IMR-90 (cell line): ENCODE measurements at regions not wholly inside any gene's neighbourhood (a gene's known extent, or its start where the extent isn't known, plus 50 kb on each side); places are given as distances from the start of the nearest gene placed in this dataset.

Experiments
- ATAC-seq: fragments of 200-7000 bp; cut with Tn5 transposase; 2 replicates; pipeline ENCODE4 v1.9.1; 2020; ENCODE audit warnings: low read depth, mild to moderate bottlenecking, moderate library complexity
- BruUV-seq: library from RNA; stranded (reverse); fragments of 400-500 nt; replicated peaks from 2 replicates; lab custom pipeline; 2021; lab: Mats Ljungman, UMichigan
- CTCF ChIA-PET: fragments of 300-600 bp; formaldehyde crosslinking; extraction: SDS; loops from one replicate; lab custom pipeline; 2021; ENCODE audit warnings: antibody characterized with exemption; lab: Yijun Ruan, JAX
- POLR2A ChIA-PET: fragments of 300-600 bp; sonication (Branson Sonifier 250); formaldehyde crosslinking; loops from one replicate; lab custom pipeline; 2022; ENCODE audit warnings: antibody characterized with exemption; ENCODE audit not compliant: unreplicated experiment; lab: Charles Lee
- DNase-seq: peaks from one replicate; pipeline ENCODE4 v3.0.0; 2013
- H2AFZ ChIP-seq: replicated peaks from 2 replicates; pipeline ENCODE3; 2013; ENCODE audit warnings: low read length, mild to moderate bottlenecking; ENCODE audit not compliant: poor library complexity
- H2AK5ac ChIP-seq: 2 replicates; pipeline ENCODE4 v1.6.1; 2013; ENCODE audit warnings: low read depth, low read length, inconsistent platforms
- H2AK9ac ChIP-seq: replicated peaks from 2 replicates; pipeline ENCODE3; 2013; ENCODE audit warnings: mild to moderate bottlenecking, low read depth, low read length, moderate library complexity; ENCODE audit not compliant: poor library complexity
- H2BK120ac ChIP-seq: 2 replicates; pipeline ENCODE4 v1.6.1; 2013; ENCODE audit warnings: low read depth, low read length, inconsistent platforms
- H2BK15ac ChIP-seq: 3 replicates; pipeline ENCODE4 v1.6.1; 2013; ENCODE audit warnings: low read depth, low read length, inconsistent platforms
- H2BK20ac ChIP-seq: 2 replicates; pipeline ENCODE4 v1.6.1; 2013; ENCODE audit warnings: low read depth, mild to moderate bottlenecking, inconsistent platforms, low read length, moderate library complexity
- H2BK5ac ChIP-seq: 2 replicates; pipeline ENCODE4 v1.6.1; 2013; ENCODE audit warnings: mild to moderate bottlenecking, low read depth, low read length, inconsistent platforms; ENCODE audit not compliant: poor library complexity, severe bottlenecking
- H3K14ac ChIP-seq: replicated peaks from 2 replicates; pipeline ENCODE4 v1.6.1; 2013; ENCODE audit warnings: low read depth, low read length, inconsistent platforms
- H3K18ac ChIP-seq: 2 replicates; pipeline ENCODE4 v1.6.1; 2013; ENCODE audit warnings: low read depth, low read length, control low read depth
- H3K23ac ChIP-seq: 2 replicates; pipeline ENCODE4 v1.6.1; 2013; ENCODE audit warnings: low read depth, low read length, inconsistent platforms
- H3K27ac ChIP-seq: 2 replicates; pipeline ENCODE4 v1.5.1; 2013; ENCODE audit warnings: mild to moderate bottlenecking, control low read depth, low read length; ENCODE audit not compliant: insufficient read depth
- H3K27me3 ChIP-seq: 2 replicates; pipeline ENCODE4 v1.6.1; 2013; ENCODE audit warnings: low read length; ENCODE audit not compliant: control insufficient read depth, insufficient read depth
- H3K36me3 ChIP-seq: 2 replicates; pipeline ENCODE4 v1.6.1; 2013; ENCODE audit warnings: low read length, mixed read lengths; ENCODE audit not compliant: control insufficient read depth, insufficient read depth
- H3K4ac ChIP-seq: 2 replicates; pipeline ENCODE4 v1.6.1; 2013; ENCODE audit warnings: low read depth, low read length, inconsistent platforms
- H3K4me1 ChIP-seq: 2 replicates; pipeline ENCODE4 v1.6.1; 2013; ENCODE audit warnings: low read length, mixed read lengths; ENCODE audit not compliant: control insufficient read depth, insufficient read depth
- H3K4me2 ChIP-seq: 2 replicates; pipeline ENCODE4 v1.6.1; 2013; ENCODE audit warnings: low read depth, mild to moderate bottlenecking, control low read depth, low read length, moderate library complexity
- H3K4me3 ChIP-seq: 2 replicates; pipeline ENCODE4 v1.5.1; 2013; ENCODE audit warnings: low read depth, mild to moderate bottlenecking, control low read depth, low read length, moderate library complexity; ENCODE audit not compliant: insufficient read depth
- H3K56ac ChIP-seq: 2 replicates; pipeline ENCODE4 v1.6.1; 2013; ENCODE audit warnings: low read length, inconsistent platforms; ENCODE audit not compliant: insufficient read depth; ENCODE audit errors: extremely low read depth
- H3K79me1 ChIP-seq, 2 experiments: 2 replicates each; pipeline ENCODE4 v1.6.1; 2013; ENCODE audit warnings: low read length in 2 of 2, inconsistent platforms in 1 of 2, low read depth in 1 of 2
- H3K9ac ChIP-seq: 2 replicates; pipeline ENCODE4 v1.6.1; 2013; ENCODE audit warnings: low read depth, low read length, control low read depth
- H3K9me1 ChIP-seq: 2 replicates; pipeline ENCODE4 v1.6.1; 2013; ENCODE audit warnings: low read length, inconsistent platforms; ENCODE audit not compliant: insufficient read depth
- H3K9me3 ChIP-seq: 2 replicates; pipeline ENCODE4 v1.6.1; 2013; ENCODE audit warnings: low read length; ENCODE audit not compliant: control insufficient read depth, insufficient read depth
- H4K20me1 ChIP-seq: 2 replicates; pipeline ENCODE4 v1.6.1; 2013; ENCODE audit warnings: low read length, inconsistent platforms; ENCODE audit not compliant: insufficient read depth
- H4K5ac ChIP-seq: 2 replicates; pipeline ENCODE4 v1.6.1; 2013; ENCODE audit warnings: mild to moderate bottlenecking, low read depth, low read length, control low read depth
- H4K8ac ChIP-seq, 2 experiments: 2 replicates each; pipeline ENCODE4 v1.6.1; 2013; ENCODE audit warnings: low read depth in 2 of 2, low read length in 2 of 2, control low read depth in 1 of 2, inconsistent platforms in 1 of 2
- H4K91ac ChIP-seq: 2 replicates; pipeline ENCODE4 v1.6.1; 2013; ENCODE audit warnings: low read depth, low read length, inconsistent platforms; ENCODE audit not compliant: insufficient read depth
- FOS ChIP-seq: fragments of 150-350 bp; IDR thresholded peaks from 2 replicates; pipeline ENCODE4 v1.6.1; 2016; ENCODE audit warnings: low read depth, low read length
- MAZ ChIP-seq: IDR thresholded peaks from 2 replicates; pipeline ENCODE4 v1.6.1; 2012; ENCODE audit warnings: low read depth, mild to moderate bottlenecking, low read length, improper control_type of control experiment, moderate library complexity, borderline replicate concordance
- NFE2L2 ChIP-seq: fragments of 150-350 bp; IDR thresholded peaks from 2 replicates; pipeline ENCODE4 v1.6.1; 2016; ENCODE audit warnings: low read depth, mild to moderate bottlenecking, low read length
- SMC3 ChIP-seq: fragments of 150-350 bp; IDR thresholded peaks from 2 replicates; pipeline ENCODE4 v1.6.1; 2016; ENCODE audit warnings: low read depth, mild to moderate bottlenecking, antibody characterized with exemption, low read length, moderate library complexity
- dilution Hi-C: fragments of 300-500 bp; cut with HindIII; formaldehyde crosslinking; loops from one replicate; pipeline ENCODE4 v1.14.3; 2018; ENCODE audit warnings: low sequenced_read_pairs; ENCODE audit not compliant: unreplicated experiment
- in situ Hi-C: fragments of 300-500 bp; cut with MboI; formaldehyde crosslinking; loops from 3 replicates; pipeline ENCODE4 v1.14.3; 2019; ENCODE audit warnings: low sequenced_read_pairs, inconsistent platforms, mixed read lengths
- intact Hi-C: fragments of 100-400 bp; cut with micrococcal nuclease; formaldehyde crosslinking; loops from 2 replicates; pipeline ENCODE4 v1.10.0; 2022
- TF ChIP-seq, protein P1 (sequence below): fragments of 150-350 bp; IDR thresholded peaks from 2 replicates; pipeline ENCODE4 v1.6.1; 2016; ENCODE audit warnings: low read depth, mild to moderate bottlenecking, low read length, moderate library complexity, borderline replicate concordance
- TF ChIP-seq, protein P2 (sequence below): fragments of 150-350 bp; IDR thresholded peaks from 2 replicates; pipeline ENCODE4 v1.6.1; 2017; ENCODE audit warnings: mild to moderate bottlenecking, antibody characterized with exemption, low read length, low read depth

DNA sequence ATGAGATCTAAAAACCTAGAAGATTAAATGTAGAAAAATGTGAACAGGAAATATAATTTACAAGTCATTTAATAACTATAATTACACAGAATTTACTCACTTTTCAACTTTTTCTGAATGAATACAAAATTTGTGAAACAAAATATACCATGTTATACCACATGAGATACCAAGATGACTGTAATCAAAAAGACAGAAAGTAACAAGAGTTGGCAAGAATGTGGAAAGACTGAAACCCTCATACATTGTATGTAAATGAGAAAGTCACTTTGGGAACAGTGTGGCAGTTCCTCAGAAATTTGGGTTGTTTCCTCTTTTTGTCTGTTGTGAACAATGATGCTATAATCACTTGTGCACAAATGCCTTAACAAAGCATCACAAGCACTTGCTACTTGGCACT lies 145.4 kb upstream of the ZNF804A start:
- Histone ChIP-seq H2BK15ac (no peak overlapping the region), H3K4me2 (no peak overlapping the region), H3K27ac (no peak overlapping the region), H2BK20ac (no peak overlapping the region), H3K4ac (no peak overlapping the region), H3K9ac (no peak overlapping the region), H2BK5ac (no peak overlapping the region), H2BK120ac (no peak overlapping the region), H3K79me1 (no peaks in the 10 kb centered on the region), H3K4me1 (no peaks in the 10 kb centered on the region), H4K91ac (no peak overlapping the region), H2AFZ (no peak overlapping the region), H3K27me3 (no peaks in the 10 kb centered on the region), H4K5ac (no peak overlapping the region), H4K8ac (no peak overlapping the region), H3K14ac (no peak overlapping the region), H3K23ac (no peak overlapping the region), H3K9me1 (no peaks in the 10 kb centered on the region), H2AK9ac (no peak overlapping the region), H3K56ac (no peak overlapping the region), H3K36me3 (no peaks in the 10 kb centered on the region), H3K18ac (no peak overlapping the region), H4K20me1 (no peaks in the 10 kb centered on the region), H2AK5ac (no peak overlapping the region), H3K4me3 (no peak overlapping the region), H3K9me3 (no peaks in the 10 kb centered on the region; the same call in 1 of the 2 replicates)
- ATAC-seq (no peak), DNase-seq (no peak)
- POLR2A ChIA-PET, result no interaction called here
- TF ChIP-seq SMC3, result no peak
- TF ChIP-seq FOS, result no peak
- no peak for TF ChIP-seq NFE2L2
- TF ChIP-seq, protein P1, sequence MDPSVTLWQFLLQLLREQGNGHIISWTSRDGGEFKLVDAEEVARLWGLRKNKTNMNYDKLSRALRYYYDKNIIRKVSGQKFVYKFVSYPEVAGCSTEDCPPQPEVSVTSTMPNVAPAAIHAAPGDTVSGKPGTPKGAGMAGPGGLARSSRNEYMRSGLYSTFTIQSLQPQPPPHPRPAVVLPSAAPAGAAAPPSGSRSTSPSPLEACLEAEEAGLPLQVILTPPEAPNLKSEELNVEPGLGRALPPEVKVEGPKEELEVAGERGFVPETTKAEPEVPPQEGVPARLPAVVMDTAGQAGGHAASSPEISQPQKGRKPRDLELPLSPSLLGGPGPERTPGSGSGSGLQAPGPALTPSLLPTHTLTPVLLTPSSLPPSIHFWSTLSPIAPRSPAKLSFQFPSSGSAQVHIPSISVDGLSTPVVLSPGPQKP, result no peak
- no peak for TF ChIP-seq MAZ
- TF ChIP-seq, protein P2, sequence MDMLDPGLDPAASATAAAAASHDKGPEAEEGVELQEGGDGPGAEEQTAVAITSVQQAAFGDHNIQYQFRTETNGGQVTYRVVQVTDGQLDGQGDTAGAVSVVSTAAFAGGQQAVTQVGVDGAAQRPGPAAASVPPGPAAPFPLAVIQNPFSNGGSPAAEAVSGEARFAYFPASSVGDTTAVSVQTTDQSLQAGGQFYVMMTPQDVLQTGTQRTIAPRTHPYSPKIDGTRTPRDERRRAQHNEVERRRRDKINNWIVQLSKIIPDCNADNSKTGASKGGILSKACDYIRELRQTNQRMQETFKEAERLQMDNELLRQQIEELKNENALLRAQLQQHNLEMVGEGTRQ, result no peak
- CTCF ChIA-PET, result no interaction called here
- dilution Hi-C loops (no loop called here), in situ Hi-C loops (no loop called here), intact Hi-C loops (no loop called here)
- BruUV-seq, result no TSS peak
